Cardiac muscle cell (in vitro differentiated cells and primary cell): ENCODE measurements at regions not wholly inside any gene's neighbourhood (a gene's known extent, or its start where the extent isn't known, plus 50 kb on each side); places are given as distances from the start of the nearest gene placed in this dataset.
"Not testable (repeated sequence)": the region's sequence is repeated elsewhere in the genome, so short reads cannot be mapped to it uniquely, and the experiment has no call there.

ENCODE experiments used
- DNase-seq, 2 donors: peaks; one replicate each; pipeline versions ENCODE4 v3.0.0 to v3.0.0-alpha.2; 2010 to 2017; ENCODE audit warnings: low read depth in 1 of 2, low spot score in 1 of 2
- H3K27ac ChIP-seq: fragments of 200-600 bp; sonication (generic); 2 replicates; pipeline ENCODE4 v1.5.1; 2016
- H3K27me3 ChIP-seq: fragments of 200-600 bp; sonication (generic); 2 replicates; pipeline ENCODE4 v1.6.0; 2016; ENCODE audit warnings: control low read depth
- H3K36me3 ChIP-seq: fragments of 200-600 bp; sonication (generic); 2 replicates; pipeline ENCODE4 v1.5.1; 2016; ENCODE audit warnings: control low read depth
- H3K4me1 ChIP-seq: fragments of 200-600 bp; sonication (generic); 2 replicates; pipeline ENCODE4 v1.8.1; 2017; ENCODE audit warnings: low read depth, mild to moderate bottlenecking, mixed run types
- H3K4me3 ChIP-seq: fragments of 200-600 bp; sonication (generic); 2 replicates; pipeline ENCODE4 v1.5.1; 2016; ENCODE audit warnings: mild to moderate bottlenecking
- H3K9me3 ChIP-seq: fragments of 200-600 bp; sonication (generic); 2 replicates; pipeline ENCODE4 v1.5.1; 2017; ENCODE audit warnings: low read depth, mild to moderate bottlenecking, control low read depth
- TF ChIP-seq, protein P1 (sequence below): IDR thresholded peaks from 2 replicates; pipeline ENCODE4 v1.5.1; 2012; ENCODE audit warnings: low read depth, mild to moderate bottlenecking, low read length

DNA sequence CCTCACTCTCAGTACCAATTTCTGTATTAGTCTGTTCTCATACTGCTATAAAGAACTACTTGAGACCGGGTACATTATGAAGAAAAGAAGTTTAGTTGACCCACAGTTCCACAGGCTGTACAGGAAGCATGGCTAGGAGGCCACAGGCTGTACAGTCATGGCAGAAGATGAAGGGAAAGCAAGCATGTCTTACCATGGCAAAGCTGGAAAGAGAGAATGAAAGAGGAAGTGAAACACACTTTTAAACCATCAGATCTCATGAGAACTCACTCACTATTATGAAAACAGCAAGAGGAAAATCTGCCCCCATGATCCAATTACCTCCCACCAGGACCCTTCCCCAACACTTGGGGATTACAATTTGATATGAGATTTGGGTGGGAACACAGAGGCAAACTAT, 698.8 kb downstream of the CDH9 start:
- DNase-seq: no peak
- H3K9me3 ChIP-seq: no peaks in the 10 kb centered on the region
- TF ChIP-seq, protein P1, sequence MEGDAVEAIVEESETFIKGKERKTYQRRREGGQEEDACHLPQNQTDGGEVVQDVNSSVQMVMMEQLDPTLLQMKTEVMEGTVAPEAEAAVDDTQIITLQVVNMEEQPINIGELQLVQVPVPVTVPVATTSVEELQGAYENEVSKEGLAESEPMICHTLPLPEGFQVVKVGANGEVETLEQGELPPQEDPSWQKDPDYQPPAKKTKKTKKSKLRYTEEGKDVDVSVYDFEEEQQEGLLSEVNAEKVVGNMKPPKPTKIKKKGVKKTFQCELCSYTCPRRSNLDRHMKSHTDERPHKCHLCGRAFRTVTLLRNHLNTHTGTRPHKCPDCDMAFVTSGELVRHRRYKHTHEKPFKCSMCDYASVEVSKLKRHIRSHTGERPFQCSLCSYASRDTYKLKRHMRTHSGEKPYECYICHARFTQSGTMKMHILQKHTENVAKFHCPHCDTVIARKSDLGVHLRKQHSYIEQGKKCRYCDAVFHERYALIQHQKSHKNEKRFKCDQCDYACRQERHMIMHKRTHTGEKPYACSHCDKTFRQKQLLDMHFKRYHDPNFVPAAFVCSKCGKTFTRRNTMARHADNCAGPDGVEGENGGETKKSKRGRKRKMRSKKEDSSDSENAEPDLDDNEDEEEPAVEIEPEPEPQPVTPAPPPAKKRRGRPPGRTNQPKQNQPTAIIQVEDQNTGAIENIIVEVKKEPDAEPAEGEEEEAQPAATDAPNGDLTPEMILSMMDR: no peak
- no peak overlapping the region for H3K4me3 ChIP-seq
- no peak overlapping the region for H3K27ac ChIP-seq
- no peaks in the 10 kb centered on the region for H3K27me3 ChIP-seq
- no peaks in the 10 kb centered on the region for H3K4me1 ChIP-seq
- H3K36me3 ChIP-seq: no peaks in the 10 kb centered on the region

DNA sequence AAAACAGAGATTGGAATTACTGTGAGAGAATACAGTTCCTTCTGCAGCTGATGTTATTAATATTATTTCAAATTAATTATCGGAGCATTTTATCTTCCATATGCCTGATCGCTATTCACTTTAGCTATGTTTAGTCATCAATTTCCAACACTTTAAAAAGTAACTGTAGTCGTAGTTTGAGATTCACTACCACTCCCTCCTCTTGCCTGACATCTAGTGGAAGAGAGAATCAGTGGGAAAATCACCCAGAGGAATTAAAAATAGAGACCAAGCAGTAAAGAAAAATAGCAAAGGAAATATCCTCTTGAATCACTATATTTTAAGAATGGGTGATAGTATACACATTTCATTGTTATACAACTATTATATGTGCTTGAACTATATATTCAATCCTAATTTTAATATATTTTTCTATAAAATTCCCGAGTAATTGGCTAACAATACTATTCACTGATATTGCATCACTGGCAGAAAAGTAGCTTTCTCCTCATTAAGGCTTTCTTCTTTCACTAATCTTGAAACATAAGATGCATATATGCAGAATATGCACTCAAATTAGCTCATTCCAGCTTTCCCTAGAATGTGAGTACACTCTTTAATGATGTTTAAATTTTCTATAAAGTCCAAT, 708.7 kb downstream of the CDH9 start:
- peak in 1 of 2 donors; percentile 37 for DNase-seq
- Histone ChIP-seq H3K4me1 (no peaks in the 10 kb centered on the region), H3K4me3 (no peak overlapping the region), H3K36me3 (no peaks in the 10 kb centered on the region), H3K27me3 (no peaks in the 10 kb centered on the region), H3K9me3 (no peaks in the 10 kb centered on the region), H3K27ac (no peak overlapping the region)
- TF ChIP-seq, protein P1: no peak

- TF ChIP-seq, protein P1: no peak
Measured at GRCh38 chr5:26326153-26326759, 712.1 kb downstream of the CDH9 start.

DNA sequence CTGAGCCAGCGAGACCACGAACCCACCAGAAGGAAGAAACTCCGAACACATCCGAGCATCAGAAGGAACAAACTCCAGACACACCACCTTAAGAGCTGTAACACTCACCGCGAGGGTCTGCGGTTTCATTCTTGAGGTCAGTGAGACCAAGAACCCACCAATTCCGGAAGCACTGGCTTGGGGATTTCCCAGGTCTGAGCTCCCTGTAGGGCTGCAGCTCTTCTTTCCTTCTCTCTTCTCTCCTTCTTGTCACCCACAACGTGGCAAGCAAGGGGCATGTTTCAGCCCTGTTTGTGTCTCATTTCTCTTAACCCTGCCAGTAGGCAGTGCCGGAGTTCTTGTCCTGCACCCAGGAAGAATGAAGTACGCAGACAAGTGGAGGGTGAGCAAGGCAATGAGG, 713.0 kb downstream of the CDH9 start:
- not testable (repeated sequence) for H3K36me3 ChIP-seq, H3K27ac ChIP-seq, H3K9me3 ChIP-seq, DNase-seq, H3K4me1 ChIP-seq, H3K27me3 ChIP-seq, H3K4me3 ChIP-seq

More at GRCh38 chr5:26326153-26326759, 712.1 kb downstream of the CDH9 start:
- no peak for DNase-seq
- H3K27me3 ChIP-seq: no peaks in the 10 kb centered on the region
- H3K4me3 ChIP-seq: no peak overlapping the region
- no peak overlapping the region for H3K27ac ChIP-seq
- no peaks in the 10 kb centered on the region for H3K9me3 ChIP-seq
- H3K4me1 ChIP-seq: no peaks in the 10 kb centered on the region
- no peaks in the 10 kb centered on the region for H3K36me3 ChIP-seq

DNA sequence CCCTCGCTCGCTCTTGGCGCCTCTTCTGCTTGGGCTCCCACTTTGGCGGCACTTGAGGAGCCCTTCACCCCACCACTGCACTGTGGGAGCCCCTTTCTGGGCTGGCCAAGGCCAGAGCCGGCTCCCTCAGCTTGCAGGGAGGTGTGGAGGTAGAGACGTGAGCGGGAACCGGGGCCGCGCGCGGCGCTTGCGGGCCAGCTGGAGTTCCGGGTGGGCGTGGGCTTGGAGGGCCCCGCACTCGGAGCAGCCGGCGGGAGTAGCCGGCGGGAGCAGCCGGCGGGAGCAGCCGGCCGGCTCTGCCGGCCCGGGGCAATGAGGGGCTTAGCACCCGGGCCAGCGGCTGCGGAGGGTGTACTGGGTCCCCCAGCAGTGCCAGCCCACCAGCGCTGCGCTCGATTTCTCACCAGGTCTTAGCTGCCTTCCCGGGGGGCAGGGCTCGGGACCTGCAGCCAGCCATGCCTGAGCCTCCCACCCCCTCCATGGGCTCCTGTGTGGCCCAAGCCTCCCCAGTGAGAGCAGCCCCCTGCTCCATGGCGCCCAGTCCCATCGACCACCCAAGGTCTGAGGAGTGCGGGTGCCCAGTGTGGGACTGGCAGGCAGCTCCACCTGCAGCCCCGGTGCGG, 714.0 kb downstream of the CDH9 start:
- not testable (repeated sequence) for H3K27ac ChIP-seq, H3K36me3 ChIP-seq, H3K4me1 ChIP-seq, H3K4me3 ChIP-seq, H3K27me3 ChIP-seq, DNase-seq, H3K9me3 ChIP-seq

DNA sequence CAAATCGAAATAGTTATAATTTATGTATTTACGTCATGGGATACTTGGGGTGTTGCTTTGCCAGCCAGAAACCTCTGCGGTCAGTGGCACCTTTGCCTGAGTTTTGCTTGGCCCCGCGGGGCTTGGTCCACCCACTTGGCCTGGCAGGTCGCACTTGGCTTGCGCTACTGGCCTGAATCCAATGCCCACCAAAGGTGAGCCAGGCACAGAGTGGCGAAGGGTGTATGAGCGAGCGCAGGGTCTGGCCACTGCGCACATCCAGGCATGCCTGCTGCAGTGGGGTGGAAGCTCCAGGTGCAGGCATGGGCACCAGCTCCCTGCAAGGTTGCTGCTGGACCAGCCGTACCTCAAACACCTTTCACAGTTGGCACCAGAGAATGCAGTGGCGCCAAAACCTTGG, 714.6 kb downstream of the CDH9 start:
- Histone ChIP-seq H3K4me3 (no peak overlapping the region), H3K9me3 (no peaks in the 10 kb centered on the region), H3K27ac (no peak overlapping the region), H3K36me3 (no peaks in the 10 kb centered on the region), H3K27me3 (no peaks in the 10 kb centered on the region), H3K4me1 (no peaks in the 10 kb centered on the region)
- no peak for DNase-seq
- TF ChIP-seq, protein P1: no peak
